HepG2 (cell line): ENCODE measurements at regions not wholly inside any gene's neighbourhood (a gene's known extent, or its start where the extent isn't known, plus 50 kb on each side); places are given as distances from the start of the nearest gene placed in this dataset.
A peak's percentile ranks its signal among the peaks of the same experiment; 100 is the strongest.

Source experiments
- KAT7 ChIP-seq: IDR thresholded peaks from 2 replicates; pipeline ENCODE4 v1.6.1; 2018; ENCODE audit warnings: borderline replicate concordance, missing compliant biosample characterization
- LCORL ChIP-seq, 2 experiments: fragments of 450-650 bp in 1 of 2; sonication (generic) in 1 of 2; formaldehyde crosslinking in 1 of 2; IDR thresholded peaks; 2 replicates each; pipeline versions ENCODE4 v1.5.0 to v1.6.1; 2017 to 2020; ENCODE audit warnings: antibody characterized with exemption in 1 of 2, missing genetic modification reagents in 1 of 2
- MAFG ChIP-seq: sonication (generic); formaldehyde crosslinking; IDR thresholded peaks from 2 replicates; pipeline ENCODE4 v1.5.1; 2020; ENCODE audit warnings: mild to moderate bottlenecking, missing genetic modification reagents
- MED1 ChIP-seq: sonication (generic); formaldehyde crosslinking; IDR thresholded peaks from 2 replicates; pipeline ENCODE4 v1.4.0; 2020; ENCODE audit warnings: missing genetic modification reagents
- MED8 ChIP-seq: sonication (generic); formaldehyde crosslinking; IDR thresholded peaks from 2 replicates; pipeline ENCODE4 v1.8.1; 2023; ENCODE audit warnings: mild to moderate bottlenecking, missing genetic modification reagents; ENCODE audit not compliant: insufficient replicate concordance
- NFAT5 ChIP-seq: sonication (generic); formaldehyde crosslinking; IDR thresholded peaks from 2 replicates; pipeline ENCODE4 v1.4.0; 2020; ENCODE audit warnings: missing genetic modification reagents
- NFE2L2 ChIP-seq: fragments of 150-350 bp; IDR thresholded peaks from 2 replicates; pipeline ENCODE4 v1.6.1; 2014; ENCODE audit warnings: low read length
- RERE ChIP-seq: IDR thresholded peaks from 2 replicates; pipeline ENCODE4 v1.6.1; 2016; ENCODE audit warnings: low read depth, missing genetic modification reagents, missing compliant biosample characterization
- SMC3 ChIP-seq: IDR thresholded peaks from 2 replicates; pipeline ENCODE4 v1.6.1; 2011; ENCODE audit warnings: low read length, improper control_type of control experiment
- SRSF9 ChIP-seq: fragments of 200-400 bp; formaldehyde crosslinking; IDR thresholded peaks from 2 replicates; pipeline ENCODE4 v1.6.1; 2018; ENCODE audit warnings: borderline replicate concordance, mild to moderate bottlenecking, low read depth, low read length; ENCODE audit not compliant: insufficient read depth, poor library complexity, severe bottlenecking
- ZKSCAN5 ChIP-seq: sonication (generic); formaldehyde crosslinking; IDR thresholded peaks from 2 replicates; pipeline ENCODE4 v1.5.1; 2020; ENCODE audit warnings: mild to moderate bottlenecking, missing genetic modification reagents
- ZNF230 ChIP-seq: sonication (generic); formaldehyde crosslinking; IDR thresholded peaks from 2 replicates; pipeline ENCODE4 v1.4.0; 2020; ENCODE audit warnings: mild to moderate bottlenecking, missing genetic modification reagents
- ZNF251 ChIP-seq: sonication (generic); formaldehyde crosslinking; IDR thresholded peaks from 2 replicates; pipeline ENCODE4 v1.9.0; 2021; ENCODE audit warnings: mild to moderate bottlenecking, missing genetic modification reagents
- ZNF382 ChIP-seq: sonication (generic); formaldehyde crosslinking; IDR thresholded peaks from 2 replicates; pipeline ENCODE4 v1.5.0; 2020; ENCODE audit warnings: missing genetic modification reagents, mild to moderate bottlenecking, borderline replicate concordance
- TF ChIP-seq, protein P1 (sequence below): sonication (generic); formaldehyde crosslinking; IDR thresholded peaks from 2 replicates; pipeline ENCODE4 v1.5.0; 2020; ENCODE audit warnings: missing genetic modification reagents
- TF ChIP-seq, protein P2 (sequence below): sonication (generic); formaldehyde crosslinking; IDR thresholded peaks from 2 replicates; pipeline ENCODE4 v1.5.0; 2020; ENCODE audit warnings: missing genetic modification reagents

DNA sequence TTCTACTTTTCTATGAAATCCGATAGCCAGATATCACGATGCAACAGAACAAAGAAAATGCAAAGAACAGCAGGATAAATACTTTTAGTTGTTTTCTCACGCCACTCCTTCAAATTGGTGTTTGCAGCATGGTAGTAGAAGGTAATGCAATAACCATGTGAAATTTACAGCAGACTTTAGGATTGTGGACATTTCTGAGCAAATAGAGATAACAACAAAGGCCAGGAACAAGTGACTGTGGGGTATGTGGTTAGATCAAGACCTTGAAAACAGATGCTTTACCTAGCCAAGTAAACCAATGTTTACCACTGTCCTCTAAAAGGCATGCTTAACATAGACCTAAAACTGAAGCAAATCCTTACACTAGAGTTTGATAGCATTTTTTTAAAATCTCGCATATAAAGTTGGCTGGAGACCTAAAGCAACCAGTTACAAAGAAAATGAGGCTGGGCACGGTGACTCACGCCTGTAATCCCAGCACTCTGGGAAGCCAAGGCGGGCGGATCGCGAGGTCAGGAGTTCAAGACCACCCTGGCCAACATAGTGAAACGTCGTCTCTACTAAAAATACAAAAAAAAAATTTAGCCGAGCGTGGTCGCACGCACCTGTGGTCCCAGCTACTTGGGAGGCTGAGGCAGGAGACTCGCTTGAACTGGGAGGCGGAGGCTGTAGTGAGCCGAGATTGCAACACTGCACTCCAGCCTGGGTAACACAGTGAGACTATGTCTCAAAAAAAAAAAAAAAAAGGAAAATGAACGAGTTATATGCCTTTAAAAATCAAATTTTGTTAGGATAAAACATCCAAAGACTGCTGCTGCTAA lies 123.2 kb upstream of the FOXN3 start (continued):
- TF ChIP-seq NFE2L2 = no peak
- no peak for TF ChIP-seq ZNF251 (CRISPR knock-in tag)
- TF ChIP-seq MED1 (CRISPR knock-in tag) = peak; percentile 85
- TF ChIP-seq KAT7 (CRISPR knock-in tag) = peak; percentile 79; the same call in 1 of the 2 replicates
- no peak for TF ChIP-seq ZNF230
- TF ChIP-seq, protein P1, sequence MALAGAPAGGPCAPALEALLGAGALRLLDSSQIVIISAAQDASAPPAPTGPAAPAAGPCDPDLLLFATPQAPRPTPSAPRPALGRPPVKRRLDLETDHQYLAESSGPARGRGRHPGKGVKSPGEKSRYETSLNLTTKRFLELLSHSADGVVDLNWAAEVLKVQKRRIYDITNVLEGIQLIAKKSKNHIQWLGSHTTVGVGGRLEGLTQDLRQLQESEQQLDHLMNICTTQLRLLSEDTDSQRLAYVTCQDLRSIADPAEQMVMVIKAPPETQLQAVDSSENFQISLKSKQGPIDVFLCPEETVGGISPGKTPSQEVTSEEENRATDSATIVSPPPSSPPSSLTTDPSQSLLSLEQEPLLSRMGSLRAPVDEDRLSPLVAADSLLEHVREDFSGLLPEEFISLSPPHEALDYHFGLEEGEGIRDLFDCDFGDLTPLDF (CRISPR knock-in tag) = no peak
- TF ChIP-seq MED8 (CRISPR knock-in tag) = no peak
- TF ChIP-seq RERE (CRISPR knock-in tag) = peak; percentile 55; the same call in 1 of the 2 replicates
- no peak for TF ChIP-seq SMC3
- no peak for TF ChIP-seq MAFG (CRISPR knock-in tag)
- TF ChIP-seq LCORL (IDR thresholded peaks at IDR 0.05) = no peak
- TF ChIP-seq LCORL (CRISPR knock-in tag; IDR thresholded peaks at IDR 0.05) = 0 out of 2 replicates have a peak, but pooled peaks have one; percentile 17
- no peak for TF ChIP-seq NFAT5 (CRISPR knock-in tag)
- no peak for TF ChIP-seq ZNF382 (CRISPR knock-in tag)
- TF ChIP-seq, protein P2, sequence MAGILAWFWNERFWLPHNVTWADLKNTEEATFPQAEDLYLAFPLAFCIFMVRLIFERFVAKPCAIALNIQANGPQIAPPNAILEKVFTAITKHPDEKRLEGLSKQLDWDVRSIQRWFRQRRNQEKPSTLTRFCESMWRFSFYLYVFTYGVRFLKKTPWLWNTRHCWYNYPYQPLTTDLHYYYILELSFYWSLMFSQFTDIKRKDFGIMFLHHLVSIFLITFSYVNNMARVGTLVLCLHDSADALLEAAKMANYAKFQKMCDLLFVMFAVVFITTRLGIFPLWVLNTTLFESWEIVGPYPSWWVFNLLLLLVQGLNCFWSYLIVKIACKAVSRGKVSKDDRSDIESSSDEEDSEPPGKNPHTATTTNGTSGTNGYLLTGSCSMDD (CRISPR knock-in tag) = no peak
- TF ChIP-seq SRSF9 = no peak
- TF ChIP-seq ZKSCAN5 (CRISPR knock-in tag) = no peak
